Amygdala (tissue), 56 donors: ENCODE measurements at regions not wholly inside any gene's neighbourhood (a gene's known extent, or its start where the extent isn't known, plus 50 kb on each side); places are given as distances from the start of the nearest gene placed in this dataset.
"Not testable (repeated sequence)": the region's sequence is repeated elsewhere in the genome, so short reads cannot be mapped to it uniquely, and the experiment has no call there.

ENCODE experiments used
- DNase-seq, 56 donors: peaks; one replicate each; lab custom pipeline; 2025; lab: John Stamatoyannopoulos, UW

DNA sequence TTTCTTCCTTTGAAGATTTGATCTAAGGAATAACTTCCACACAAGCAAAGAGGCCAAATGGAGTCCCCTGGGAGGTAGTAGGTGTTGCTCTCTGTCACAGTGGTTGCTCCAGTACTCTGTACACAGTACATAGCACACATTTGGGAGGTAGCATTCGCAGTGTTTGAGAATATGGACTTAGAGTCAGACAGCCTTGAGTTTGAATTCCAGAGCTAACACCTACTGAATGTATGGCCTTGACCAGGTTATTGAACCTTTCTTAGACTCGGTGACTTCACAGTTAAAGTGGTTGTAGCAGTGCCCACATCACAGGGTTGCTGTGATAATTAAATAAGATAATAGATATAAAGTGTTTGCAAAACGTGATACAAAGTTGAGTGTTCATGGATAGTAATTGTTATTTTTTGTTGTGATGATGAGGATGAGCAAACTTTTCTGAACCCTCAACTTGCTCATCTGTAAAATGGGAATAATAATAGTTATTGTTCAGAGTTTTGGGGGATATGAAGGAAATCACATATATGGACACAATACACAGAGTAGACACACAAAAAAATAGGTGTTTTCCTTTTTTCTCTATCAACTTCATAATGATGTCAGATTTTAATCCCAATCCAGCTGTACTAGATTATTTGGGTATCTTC, 271.6 kb upstream of the CRY1 start:
- DNase-seq, result no peak

DNA sequence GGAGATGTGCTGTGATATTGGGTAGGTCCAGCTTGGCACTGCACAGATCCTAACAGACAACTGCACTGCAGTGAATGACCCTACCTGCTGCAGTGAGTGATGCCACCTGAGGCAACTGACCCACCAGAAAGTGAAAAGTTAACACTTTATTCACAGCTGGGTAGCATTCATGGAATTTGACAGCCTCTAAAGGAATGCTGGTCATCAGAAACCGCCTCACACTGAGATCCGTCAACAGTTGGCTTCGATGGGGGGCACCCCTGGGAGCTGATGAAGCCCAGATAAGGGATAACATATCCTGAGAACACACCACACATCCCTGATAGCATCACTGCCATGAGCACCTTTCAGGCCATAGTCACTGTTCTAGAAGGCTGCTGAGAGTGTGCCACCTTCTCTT, 272.4 kb upstream of the CRY1 start:
- DNase-seq, result no peak

DNA sequence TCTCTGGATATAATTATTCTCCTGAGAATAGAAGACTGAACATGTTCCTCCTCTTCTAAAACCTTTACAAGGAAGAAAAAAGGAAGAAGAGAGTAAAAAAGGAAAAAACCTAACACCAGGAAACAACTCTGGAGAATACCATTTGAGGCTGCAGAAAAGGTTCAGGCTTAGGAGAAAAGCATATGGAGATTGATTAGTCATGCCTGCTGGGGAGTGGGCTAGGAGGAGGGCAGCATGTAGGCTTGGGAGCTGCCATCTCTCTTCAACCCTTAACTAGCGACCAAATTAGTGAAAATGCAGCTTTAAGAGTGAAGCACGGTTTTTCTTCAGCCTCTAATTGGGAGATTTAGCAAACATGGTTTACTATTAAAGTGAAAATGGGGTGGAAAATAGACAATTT, 273.0 kb upstream of the CRY1 start:
- DNase-seq, result no peak

DNA sequence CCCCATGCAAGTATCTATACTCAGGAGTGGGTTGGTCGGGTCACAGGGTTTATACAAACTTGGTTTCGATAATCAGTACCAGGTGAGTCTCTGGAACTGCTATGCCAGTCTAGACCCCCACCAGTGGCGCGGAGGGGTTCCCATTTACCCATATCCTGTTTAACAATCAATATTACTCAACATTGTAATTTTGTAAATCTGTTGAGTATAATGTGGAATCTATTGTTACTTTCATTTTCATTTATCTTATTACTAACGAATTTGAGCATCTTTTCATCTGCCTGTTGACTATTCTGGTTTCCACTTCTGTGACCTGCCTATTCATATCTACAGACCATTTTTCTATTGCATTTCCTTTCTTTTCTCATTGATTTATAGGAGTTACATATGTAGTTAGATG, 275.2 kb upstream of the CRY1 start:
- DNase-seq, result no peak

DNA sequence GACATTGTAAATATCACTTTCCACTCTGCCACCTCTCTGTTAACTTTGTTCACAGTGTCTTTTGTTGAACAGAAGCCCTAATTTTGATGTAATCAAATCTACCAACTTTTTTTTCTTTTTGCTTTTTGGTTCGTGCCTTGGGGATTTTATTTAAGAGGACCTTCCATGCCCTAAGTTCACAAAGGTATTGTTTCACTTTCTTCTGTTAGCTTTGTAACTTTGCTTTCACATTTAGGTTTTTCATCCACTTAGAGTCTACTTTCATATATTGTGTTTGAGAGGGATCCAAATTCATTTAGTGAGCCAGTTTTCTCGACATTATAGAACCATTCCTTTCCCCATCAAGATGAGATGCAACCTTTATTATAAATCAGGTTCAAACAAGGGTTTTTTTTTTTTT, 275.7 kb upstream of the CRY1 start:
- DNase-seq, result no peak

DNA sequence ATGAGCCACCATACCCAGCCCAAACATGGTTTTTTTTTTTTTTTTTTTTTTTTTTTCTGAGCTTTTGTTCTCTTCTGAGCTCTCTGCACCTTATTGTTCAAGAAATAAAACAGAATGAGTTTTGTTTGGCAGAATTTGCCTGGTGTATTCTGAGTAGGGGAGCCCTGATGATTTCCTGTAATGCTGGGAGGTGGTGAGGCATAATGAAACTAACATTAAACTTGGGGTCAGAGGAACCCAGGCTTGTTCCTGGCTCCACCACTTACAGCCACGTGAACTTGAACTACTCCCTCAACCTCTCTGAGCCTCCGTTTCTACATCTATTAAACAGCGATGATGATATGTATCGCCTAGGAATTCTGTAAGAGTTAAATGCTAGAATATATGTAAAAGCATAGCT, 276.3 kb upstream of the CRY1 start:
- DNase-seq, result no peak

DNA sequence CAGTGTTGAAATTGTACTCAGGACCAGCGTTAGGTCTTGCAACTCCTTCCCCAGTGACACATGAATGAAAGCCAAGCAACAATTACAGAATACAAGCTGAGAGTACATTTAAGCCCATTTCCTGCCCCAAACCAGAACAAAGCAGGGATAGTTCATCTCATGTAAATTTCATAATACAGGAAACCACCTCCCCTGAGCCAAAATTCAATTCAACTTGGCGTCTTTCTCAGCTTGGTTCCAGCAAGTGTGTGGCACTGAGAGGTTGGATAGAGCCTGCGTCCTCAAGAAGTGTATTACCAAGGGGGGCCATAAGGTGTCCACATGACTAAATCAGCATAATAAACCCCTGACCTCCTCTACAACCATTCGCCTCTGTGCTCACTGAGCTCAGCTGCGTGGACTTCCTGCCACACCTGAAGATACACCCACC, 278.9 kb upstream of the CRY1 start:
- DNase-seq, result no peak

DNA sequence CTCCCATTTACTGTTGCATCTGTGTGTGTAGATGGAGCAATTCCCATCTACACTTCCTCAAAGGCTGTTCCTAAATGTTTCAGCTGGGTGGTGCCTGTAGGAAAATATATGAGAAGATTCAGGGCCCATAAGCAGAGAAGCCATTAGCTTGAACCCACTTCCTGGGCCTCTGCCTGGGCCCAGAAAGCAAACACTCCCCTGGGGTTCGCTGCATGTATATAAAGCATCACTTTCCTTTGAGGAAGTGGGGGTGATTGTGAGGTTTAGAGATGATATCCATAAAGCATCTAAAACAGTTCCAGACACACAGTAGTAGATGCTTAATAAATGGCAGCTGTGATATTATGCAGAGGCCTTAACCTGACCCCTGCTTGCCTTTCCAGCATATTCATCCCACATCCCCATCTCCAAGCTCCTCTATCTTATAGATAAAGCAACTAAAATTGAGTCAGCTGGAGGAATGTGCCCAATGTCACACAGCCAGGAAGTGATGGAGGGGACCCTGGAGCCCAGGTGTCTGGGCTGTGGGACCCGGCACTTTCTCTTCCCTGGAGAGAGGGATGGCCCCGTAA, 280.0 kb upstream of the CRY1 start:
- DNase-seq, result no peak

DNA sequence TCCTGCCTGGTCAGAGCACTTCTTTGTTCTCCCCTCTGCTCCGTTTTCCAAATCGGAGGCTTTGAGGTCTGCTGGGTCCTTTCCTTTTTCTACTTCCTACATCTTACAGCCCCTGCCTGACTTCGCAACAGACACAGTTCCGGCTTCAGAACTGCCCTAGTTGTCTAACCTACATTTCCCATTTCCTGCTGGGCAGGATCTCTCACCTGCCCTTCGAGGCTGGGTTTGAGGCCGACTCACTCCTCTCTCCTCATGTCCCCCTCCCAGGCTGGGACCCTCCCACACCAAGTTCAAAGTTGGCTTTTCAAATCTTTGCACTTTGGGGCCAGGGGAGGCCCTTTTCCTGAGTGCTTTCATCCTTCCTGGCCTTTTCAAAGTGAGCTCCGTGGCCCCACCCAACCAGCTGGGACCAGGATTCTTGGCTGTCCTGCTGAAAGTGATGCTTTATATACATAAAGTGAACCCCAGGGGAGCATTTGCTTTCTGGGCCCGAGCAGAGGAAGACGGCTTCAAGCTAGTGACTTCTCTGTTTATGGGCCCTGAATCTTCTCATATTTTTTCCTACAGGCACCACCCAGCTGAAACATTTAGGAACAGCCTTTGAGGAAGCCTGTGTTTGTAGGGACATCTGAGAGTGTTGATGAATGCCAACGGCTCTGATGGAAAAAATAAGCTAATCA, 281.0 kb upstream of the CRY1 start:
- DNase-seq, result no peak

DNA sequence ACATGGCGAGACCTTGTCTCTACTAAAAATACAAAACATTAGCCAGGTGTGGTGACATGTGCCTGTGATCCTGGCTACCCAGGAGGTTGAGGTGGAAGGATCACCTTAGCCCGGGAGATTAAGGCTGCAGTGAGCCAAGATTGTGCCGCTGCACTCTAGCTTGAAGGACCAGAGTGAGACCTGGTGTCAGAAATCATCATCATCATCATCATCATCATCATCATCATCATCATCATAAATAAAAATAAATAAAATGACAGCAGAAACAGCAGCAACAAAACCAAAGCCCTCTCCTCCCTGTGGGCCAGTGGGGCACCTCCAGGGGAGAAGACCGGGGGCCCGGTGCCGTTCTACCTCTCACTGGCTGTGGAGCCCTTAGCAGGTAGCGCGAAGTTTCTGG, 281.9 kb upstream of the CRY1 start:
- DNase-seq, result no peak

DNA sequence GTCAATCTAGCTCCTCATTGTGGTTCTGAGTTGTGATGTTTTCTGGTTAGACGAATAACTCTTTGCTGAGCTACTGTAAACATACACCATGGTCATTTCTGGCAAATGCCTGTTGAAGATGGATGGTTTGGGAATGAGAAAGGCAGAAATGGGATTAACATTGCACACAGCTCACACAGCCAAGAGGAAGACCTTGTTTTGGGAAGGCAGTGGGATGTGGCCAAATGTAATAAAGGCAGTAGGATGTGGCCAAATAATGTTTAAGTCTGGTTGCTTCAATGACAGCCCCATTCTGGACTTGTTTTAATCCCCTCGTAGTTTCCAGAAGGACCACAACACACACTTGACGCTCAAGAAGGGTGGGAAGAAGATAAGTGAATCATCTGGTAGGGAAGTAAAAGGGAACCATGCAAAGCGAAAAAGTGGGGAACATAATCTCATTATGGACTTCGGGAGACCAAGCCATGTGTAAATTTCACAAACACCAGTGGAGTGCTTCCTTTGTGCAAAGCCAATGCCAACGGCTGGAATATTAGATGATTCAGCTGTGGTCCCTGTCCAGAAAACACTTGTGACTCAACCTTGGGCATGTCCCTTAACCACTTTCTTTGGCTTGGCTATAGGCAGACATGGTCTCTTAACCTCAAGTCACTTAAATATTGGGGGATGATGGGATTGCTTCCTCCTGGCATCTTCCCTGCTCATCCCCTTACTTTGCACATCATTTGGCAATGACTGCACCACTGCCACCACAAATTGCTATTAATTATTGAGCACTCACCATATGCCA, 284.4 kb upstream of the CRY1 start:
- DNase-seq, result no peak

DNA sequence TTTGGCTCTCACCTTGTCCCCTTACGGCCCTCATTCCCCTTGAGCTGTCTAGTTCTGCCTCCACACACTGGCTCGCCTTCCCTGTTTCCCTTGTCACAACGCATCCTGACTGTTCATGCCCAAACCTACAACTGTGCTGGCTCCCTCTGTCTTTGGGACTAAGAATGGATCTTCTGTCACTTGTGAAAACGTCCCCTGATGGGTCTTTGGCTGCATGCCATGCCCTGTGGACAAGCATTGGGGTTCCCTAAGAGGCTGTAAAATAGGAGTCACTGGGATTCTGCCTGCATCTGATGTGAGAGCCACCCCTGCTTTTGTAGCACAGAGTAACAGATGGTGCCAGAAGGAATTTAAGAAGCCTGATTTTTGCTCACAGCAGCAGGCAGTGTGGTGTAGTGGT, 285.3 kb upstream of the CRY1 start:
- DNase-seq, result no peak

DNA sequence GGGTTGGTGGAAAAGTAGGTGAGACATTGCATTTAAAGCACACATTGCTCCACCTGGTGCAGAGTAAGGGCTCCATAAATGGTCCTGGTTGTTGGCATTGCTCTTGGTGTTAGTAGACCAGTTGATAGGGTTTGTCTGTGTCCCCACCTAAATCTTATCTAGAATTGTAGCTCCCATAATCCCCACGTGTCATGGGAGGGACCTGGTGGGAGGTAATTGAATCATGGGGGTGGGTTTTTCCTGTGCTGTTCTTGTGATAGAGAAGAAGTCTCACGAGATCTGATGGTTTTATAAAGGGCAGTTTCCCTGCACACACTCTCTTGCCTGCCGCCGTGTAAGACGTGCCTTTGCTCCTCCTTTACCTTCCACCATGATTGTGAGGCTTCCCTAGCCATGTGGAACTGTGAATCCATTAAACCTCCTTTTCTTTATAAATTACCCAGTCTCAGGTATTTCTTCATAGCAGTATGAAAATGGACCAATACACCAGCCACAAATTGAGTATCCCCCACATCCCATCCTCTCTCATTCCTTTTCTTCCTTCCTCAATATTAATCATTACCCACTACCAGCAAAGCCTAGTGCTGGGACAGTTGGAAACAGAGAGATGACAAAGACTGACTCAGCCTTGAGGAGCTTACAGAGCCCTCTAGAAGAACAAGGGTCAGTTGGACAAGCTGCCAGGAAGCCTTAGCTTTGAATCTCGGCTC, 285.9 kb upstream of the CRY1 start:
- not testable (repeated sequence) for DNase-seq

DNA sequence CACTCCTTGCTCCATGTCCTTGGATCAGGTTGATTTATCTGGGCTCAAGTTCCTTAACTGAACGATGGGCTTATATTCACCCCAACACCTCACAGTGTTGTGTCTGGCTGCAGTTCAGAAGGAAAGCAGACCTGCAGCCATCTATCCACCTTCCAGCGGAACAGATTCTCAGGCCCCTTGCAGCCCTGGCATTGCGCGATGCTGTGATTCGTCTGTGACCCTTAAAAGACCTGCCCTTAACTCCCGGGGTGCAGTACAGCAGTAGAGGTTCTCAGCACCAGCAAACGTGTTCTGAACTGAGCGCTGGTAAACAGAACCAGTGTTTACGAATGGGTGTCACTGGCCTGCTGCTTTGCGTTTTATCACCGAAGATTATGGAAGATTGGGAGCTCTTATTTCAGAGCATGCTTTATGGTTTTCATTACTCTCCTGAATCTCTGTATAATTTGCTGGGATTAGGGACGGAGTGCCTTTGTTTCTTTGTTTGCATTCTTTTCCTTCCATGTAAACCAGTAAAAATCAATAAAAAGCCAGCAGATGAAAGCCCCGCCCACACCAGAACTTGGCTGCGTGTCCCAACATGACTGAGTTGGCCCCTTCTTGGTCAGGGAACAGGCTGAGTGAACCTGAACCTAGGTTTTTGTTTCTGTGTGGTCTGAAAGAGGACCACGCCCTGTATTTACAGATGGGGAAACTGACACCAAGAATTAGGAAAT, 286.7 kb upstream of the CRY1 start:
- no peak for DNase-seq

DNA sequence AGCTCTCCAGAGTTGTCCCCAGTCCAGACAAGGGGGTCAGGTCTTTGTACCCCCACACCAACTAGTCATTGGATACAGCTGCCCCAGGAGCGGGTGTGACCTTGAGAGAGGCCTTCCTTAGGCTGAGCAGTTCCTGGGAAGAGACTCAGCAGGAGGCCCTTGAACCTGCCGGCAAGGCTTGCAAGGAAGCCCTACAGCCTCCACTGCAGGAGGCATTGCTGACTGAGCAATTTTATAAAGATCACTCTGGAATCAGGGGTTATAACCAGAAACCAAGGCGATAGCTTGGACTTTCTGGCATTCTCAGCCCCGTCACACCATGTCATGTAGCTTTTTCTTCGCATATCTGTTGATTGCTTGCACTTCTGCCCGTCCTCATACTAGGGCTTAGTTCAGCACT, 291.3 kb upstream of the CRY1 start:
- no peak for DNase-seq

DNA sequence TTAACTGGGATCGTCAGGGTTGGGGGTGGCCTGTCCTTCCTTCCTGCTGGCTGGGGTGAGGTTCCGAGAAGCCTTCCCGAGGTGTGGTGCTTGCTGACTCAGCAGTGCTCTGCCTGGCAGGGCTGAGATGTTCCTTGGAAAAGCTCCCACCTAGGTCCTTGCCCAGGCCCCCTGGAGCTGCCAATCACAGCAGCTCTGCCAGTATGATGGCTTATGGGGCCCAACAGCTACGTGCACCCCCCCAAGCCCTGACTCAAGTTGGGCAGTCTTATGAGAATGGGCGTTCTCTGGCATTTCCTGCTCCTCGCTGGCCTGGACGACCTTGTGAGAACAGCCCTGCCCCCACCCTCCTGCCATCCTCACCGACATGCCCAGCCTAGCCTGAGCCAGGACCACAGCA, 292.2 kb upstream of the CRY1 start:
- no peak for DNase-seq

DNA sequence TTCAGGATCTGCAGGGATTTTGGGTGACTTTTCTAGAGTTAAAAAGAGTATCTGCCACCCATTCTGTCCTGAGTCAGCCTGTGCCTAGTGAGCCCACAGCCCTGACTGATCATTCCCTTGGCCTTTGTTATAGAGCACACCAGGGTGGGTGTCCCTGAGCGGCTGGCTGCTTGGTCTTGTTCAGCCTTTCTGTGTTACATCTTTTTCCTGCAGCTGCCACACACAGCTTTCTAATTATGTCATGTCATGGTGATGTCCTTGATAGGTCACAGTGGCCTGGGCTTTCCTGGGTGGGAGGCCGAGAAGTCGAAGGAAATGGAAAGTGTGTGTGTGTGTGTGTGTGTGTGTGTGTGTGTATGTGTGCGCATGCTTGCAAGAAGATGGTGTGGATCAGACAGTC, 293.2 kb upstream of the CRY1 start:
- no peak for DNase-seq

DNA sequence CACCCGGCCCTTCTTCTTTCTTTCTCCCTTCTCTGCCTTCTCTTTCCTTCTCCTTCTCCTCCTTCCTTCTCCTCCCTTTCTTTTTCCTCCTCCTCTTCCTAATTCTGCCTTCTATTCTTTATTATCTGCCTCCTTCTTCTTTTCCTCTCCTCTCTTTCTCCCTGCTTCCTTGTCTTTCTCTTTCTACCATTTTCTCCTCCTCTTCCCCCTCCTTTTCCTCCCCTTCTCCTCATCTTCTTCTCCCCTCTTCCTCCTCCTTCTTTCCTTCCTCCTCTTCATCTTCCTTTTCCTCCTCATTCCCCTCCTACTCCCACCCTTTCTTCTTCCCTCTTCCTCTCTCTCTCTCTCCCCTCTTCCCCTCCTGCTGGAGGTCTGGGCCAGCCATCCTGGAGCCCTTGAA, 294.9 kb upstream of the CRY1 start:
- DNase-seq, result no peak

DNA sequence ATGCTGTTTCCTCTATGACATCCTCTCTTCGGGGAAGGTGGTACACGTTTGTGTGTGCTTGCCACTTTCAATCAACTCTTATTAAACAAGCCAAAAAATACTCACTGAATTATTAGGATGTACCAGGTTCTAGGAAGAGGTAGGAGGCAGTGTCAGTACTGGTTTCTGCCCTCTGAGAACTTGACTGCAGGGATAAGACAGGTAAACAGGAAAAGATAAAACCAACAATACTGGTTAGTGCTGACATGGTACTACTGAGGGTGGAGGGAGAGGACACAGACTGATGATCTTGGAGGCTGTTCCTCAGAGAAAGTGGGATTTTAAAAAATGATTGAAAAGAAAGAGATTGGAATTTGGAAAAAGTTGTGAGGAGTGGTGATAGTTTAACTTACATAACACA, 295.2 kb upstream of the PWP1 start:
- DNase-seq, result no peak

DNA sequence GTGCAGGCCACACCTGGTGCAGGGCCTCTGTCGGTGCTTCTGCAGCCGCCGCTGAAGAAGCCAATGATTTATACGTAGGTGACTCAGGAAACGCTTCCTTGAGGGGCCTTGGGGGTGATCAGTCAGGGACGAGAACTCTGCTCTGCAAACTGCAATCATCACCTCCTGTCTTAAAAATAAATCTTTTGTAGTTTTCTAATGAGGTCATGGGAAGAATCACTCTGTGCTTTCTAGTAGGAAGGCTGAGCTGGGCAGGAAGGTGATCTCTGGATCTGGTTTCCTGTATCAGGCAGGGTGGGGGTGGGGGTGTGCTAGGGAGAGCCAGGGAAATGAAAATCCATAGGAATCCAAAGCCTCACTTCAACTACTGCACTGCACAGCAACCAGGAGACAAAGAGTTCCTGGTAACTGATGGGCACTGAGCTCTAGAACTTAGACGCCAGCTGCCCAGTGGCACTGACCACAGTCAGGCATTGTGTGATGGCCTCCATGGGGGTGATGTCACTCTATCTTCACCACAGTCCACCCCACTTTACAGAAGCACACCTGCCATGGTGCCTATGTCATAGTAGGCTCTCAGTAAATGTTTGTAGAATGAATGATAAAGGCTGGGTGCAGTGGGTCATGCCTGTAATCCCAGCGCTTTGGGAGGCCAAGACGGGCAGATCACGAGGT, 292.4 kb upstream of the PWP1 start:
- no peak for DNase-seq
